Kidney (tissue), 13 donors: ENCODE measurements at regions not wholly inside any gene's neighbourhood (a gene's known extent, or its start where the extent isn't known, plus 50 kb on each side); places are given as distances from the start of the nearest gene placed in this dataset.

Source experiments
- DNase-seq, 5 donors: peaks; one replicate each; pipeline ENCODE4 v3.0.0-alpha.2; 2013 to 2020
- FAIRE-seq: peaks from 2 replicates; lab custom pipeline; 2012; peaks lifted over from hg19 to GRCh38; lab: Jason Lieb, UNC
- H3K27ac ChIP-seq, 2 donors: one replicate each; pipeline ENCODE4 v1.7.0; 2013; ENCODE audit warnings: low read depth in 2 of 2, low read length in 2 of 2, inconsistent platforms in 1 of 2
- H3K27me3 ChIP-seq: one replicate; pipeline ENCODE4 v1.7.1; 2013; ENCODE audit warnings: low read length, inconsistent platforms; ENCODE audit not compliant: control insufficient read depth, insufficient read depth
- H3K36me3 ChIP-seq, 3 donors: one replicate each; pipeline versions ENCODE4 v1.7.0 to v1.7.1; 2013; ENCODE audit warnings: low read length in 3 of 3, control low read depth in 1 of 3, inconsistent platforms in 1 of 3; ENCODE audit not compliant: insufficient read depth in 3 of 3, control insufficient read depth in 2 of 3
- H3K4me1 ChIP-seq, 3 donors: one replicate each; pipeline versions ENCODE4 v1.7.0 to v1.7.1; 2013; ENCODE audit warnings: low read length in 3 of 3, inconsistent platforms in 1 of 3, low read depth in 1 of 3; ENCODE audit not compliant: control insufficient read depth in 2 of 3, insufficient read depth in 2 of 3
- H3K4me3 ChIP-seq, 3 donors: one replicate each; pipeline versions ENCODE4 v1.7.0 to v1.8.1; 2013; ENCODE audit warnings: low read length in 3 of 3, control low read depth in 1 of 3, inconsistent platforms in 1 of 3
- H3K9ac ChIP-seq, 3 donors: one replicate each; pipeline versions ENCODE4 v1.7.0 to v1.7.1; 2013; ENCODE audit warnings: low read length in 3 of 3, control low read depth in 1 of 3, inconsistent platforms in 1 of 3
- H3K9me3 ChIP-seq, 3 donors: one replicate each; pipeline versions ENCODE4 v1.7.0 to v1.7.1; 2013; ENCODE audit warnings: low read length in 3 of 3, control low read depth in 1 of 3, inconsistent platforms in 1 of 3; ENCODE audit not compliant: control insufficient read depth in 2 of 3, insufficient read depth in 1 of 3
- intact Hi-C: fragments of 100-400 bp; cut with DNase I; formaldehyde crosslinking; loops from one replicate; pipeline ENCODE4 v1.11.1; 2022
- TF ChIP-seq, protein P1 (sequence below): IDR thresholded peaks from 3 replicates; pipeline ENCODE4 v1.5.1; 2012; ENCODE audit warnings: mild to moderate bottlenecking, moderate library complexity, borderline replicate concordance; ENCODE audit not compliant: insufficient read depth; ENCODE audit errors: extremely low read depth
- donor health status: control.
- donor health status: control.
- donor health status: control.
- donor health status: control.
- donor health status: control.
- donor health status: DM: yes; HTN: yes; CAD: no.
- donor health status: Normal renal cell carcinoma (clear cell type).

DNA sequence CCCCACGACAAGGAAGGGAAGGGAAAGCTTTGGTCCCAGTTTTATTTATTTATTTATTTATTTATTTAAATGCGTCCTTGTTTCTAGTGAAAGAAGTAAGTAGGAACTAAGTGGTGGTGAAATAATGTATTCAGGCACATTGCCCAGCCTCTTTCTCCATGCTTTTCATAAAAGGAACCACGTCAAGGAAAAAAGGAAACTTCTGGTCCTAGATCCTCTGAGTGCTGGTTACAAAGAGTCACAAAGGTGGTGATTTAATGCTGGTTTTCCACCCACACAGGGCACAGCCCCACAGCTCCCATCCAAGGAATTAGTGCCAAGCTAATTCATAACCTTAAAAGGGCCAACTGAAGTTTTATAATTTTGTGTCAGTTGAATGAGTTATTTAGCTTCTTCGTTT is 206.6 kb upstream of the GYPA start:
- Histone ChIP-seq H3K9me3 (no peaks in the 10 kb centered on the region), H3K9ac (no peak overlapping the region), H3K27ac (no peak overlapping the region), H3K4me3 (no peak overlapping the region), H3K36me3 (no peaks in the 10 kb centered on the region), H3K27me3 (no peaks in the 10 kb centered on the region), H3K4me1 (no peaks in the 10 kb centered on the region)
- intact Hi-C loops = no loop called here
- FAIRE-seq = no peak
- TF ChIP-seq, protein P1, sequence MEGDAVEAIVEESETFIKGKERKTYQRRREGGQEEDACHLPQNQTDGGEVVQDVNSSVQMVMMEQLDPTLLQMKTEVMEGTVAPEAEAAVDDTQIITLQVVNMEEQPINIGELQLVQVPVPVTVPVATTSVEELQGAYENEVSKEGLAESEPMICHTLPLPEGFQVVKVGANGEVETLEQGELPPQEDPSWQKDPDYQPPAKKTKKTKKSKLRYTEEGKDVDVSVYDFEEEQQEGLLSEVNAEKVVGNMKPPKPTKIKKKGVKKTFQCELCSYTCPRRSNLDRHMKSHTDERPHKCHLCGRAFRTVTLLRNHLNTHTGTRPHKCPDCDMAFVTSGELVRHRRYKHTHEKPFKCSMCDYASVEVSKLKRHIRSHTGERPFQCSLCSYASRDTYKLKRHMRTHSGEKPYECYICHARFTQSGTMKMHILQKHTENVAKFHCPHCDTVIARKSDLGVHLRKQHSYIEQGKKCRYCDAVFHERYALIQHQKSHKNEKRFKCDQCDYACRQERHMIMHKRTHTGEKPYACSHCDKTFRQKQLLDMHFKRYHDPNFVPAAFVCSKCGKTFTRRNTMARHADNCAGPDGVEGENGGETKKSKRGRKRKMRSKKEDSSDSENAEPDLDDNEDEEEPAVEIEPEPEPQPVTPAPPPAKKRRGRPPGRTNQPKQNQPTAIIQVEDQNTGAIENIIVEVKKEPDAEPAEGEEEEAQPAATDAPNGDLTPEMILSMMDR = no peak
- no peak for DNase-seq

DNA sequence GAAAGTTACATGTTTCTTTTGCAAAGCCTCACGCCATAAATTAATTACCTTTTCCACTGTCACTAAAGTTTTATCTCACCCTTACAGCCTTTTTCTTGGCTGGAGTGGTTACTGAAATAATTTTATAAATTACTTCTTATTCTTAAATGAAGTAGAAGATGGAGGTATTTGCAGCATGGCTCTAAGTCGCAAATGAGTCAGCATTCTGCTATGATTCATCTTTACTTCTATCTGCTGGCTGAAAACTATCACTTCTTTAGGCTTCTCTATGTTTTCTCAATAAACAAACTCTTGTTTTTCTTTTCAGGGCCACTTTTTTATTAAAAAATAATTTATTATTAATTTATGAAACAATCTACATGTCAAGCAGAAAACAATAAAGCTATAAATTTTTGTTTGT is 210.2 kb upstream of the GYPA start:
- DNase-seq = no peak

DNA sequence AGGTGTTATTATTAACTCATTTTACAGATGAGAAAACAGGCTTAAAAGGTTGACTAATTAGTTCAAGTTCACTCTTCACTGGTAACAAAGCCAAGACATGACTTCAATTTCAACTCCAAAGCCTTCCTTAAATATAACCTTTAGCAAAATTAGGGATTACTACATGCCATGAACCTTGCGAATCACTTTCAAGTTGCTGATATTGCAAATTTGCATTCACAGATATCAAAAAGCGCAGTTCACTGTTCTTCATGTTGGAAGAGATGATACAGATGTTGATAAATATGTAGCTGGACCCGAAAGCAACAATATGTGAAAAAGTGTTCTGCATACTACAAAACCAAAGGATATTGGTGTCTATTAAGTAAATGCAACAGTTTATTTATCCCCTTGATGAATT is 210.8 kb upstream of the GYPA start:
- intact Hi-C loops = no loop called here
- no peak for FAIRE-seq

More for the DNA sequence above, 210.2 kb upstream of the GYPA start:
- H3K9me3 ChIP-seq = no peaks in the 10 kb centered on the region
- no peaks in the 10 kb centered on the region for H3K27me3 ChIP-seq
- FAIRE-seq = no peak
- intact Hi-C loops = no loop called here
- H3K4me1 ChIP-seq = no peaks in the 10 kb centered on the region
- H3K27ac ChIP-seq = no peak overlapping the region
- no peak overlapping the region for H3K9ac ChIP-seq
- TF ChIP-seq, protein P1 = no peak
- H3K36me3 ChIP-seq = no peaks in the 10 kb centered on the region
- H3K4me3 ChIP-seq = no peak overlapping the region

More for the DNA sequence above, 210.8 kb upstream of the GYPA start:
- no peak for DNase-seq
- H3K27ac ChIP-seq = no peak overlapping the region
- H3K4me1 ChIP-seq = no peaks in the 10 kb centered on the region
- H3K9me3 ChIP-seq = no peaks in the 10 kb centered on the region
- no peak overlapping the region for H3K4me3 ChIP-seq
- no peaks in the 10 kb centered on the region for H3K27me3 ChIP-seq
- TF ChIP-seq, protein P1 = no peak
- H3K36me3 ChIP-seq = no peaks in the 10 kb centered on the region
- no peak overlapping the region for H3K9ac ChIP-seq
